GM12878 (cell line): ENCODE measurements at regions not wholly inside any gene's neighbourhood (a gene's known extent, or its start where the extent isn't known, plus 50 kb on each side); places are given as distances from the start of the nearest gene placed in this dataset.

Experiments used
- ATAC-seq: fragments of 200-7000 bp; cut with Tn5 transposase; 3 replicates; pipeline ENCODE4 v1.9.1; 2020; ENCODE audit warnings: mild to moderate bottlenecking, moderate library complexity
- BruUV-seq: library from RNA; stranded (reverse); fragments of 400-500 nt; replicated peaks from 2 replicates; lab custom pipeline; 2021; lab: Mats Ljungman, UMichigan
- CTCF ChIA-PET: fragments of 300-600 bp; sonication (Branson Sonifier 250); formaldehyde crosslinking; extraction: SDS; loops from one replicate; lab custom pipeline; 2021; ENCODE audit warnings: inconsistent platforms; lab: Yijun Ruan, JAX
- POLR2A ChIA-PET: fragments of 350-600 bp; formaldehyde crosslinking; extraction: SDS; loops from one replicate; lab custom pipeline; 2021; ENCODE audit warnings: inconsistent platforms; lab: Charles Lee
- RAD21 ChIA-PET: fragments of 300-600 bp; sonication (Branson Sonifier 250); formaldehyde crosslinking; loops from one replicate; lab custom pipeline; 2023; ENCODE audit warnings: antibody characterized with exemption; ENCODE audit not compliant: unreplicated experiment; lab: Charles Lee
- SMC1A ChIA-PET: fragments of 300-600 bp; sonication (Branson Sonifier 250); formaldehyde crosslinking; loops from one replicate; lab custom pipeline; 2023; ENCODE audit not compliant: unreplicated experiment, uncharacterized antibody; lab: Charles Lee
- DNase-seq: peaks from one replicate; pipeline ENCODE4 v3.0.0-alpha.2; 2011; ENCODE audit warnings: low read depth, low spot score
- FAIRE-seq: peaks from 3 replicates; lab custom pipeline; 2011; peaks lifted over from hg19 to GRCh38; lab: Jason Lieb, UNC
- H2AFZ ChIP-seq: 2 replicates; pipeline ENCODE4 v1.6.0; 2011; ENCODE audit warnings: low read depth, low read length, control low read depth; ENCODE audit not compliant: control insufficient read depth
- H3K27ac ChIP-seq: 2 replicates; pipeline ENCODE4 v1.5.1; 2011; ENCODE audit warnings: control low read depth; ENCODE audit not compliant: control insufficient read depth, insufficient read depth
- H3K27me3 ChIP-seq, 2 experiments: replicated peaks in 1 of 2; 2 replicates each; pipeline versions ENCODE4 v1.6.0 to v1.6.1; 2011; ENCODE audit warnings: low read length in 1 of 2; ENCODE audit not compliant: control insufficient read depth in 2 of 2, insufficient read depth in 2 of 2
- H3K36me3 ChIP-seq, 2 experiments: 2 replicates each; pipeline ENCODE4 v1.5.1; 2011; ENCODE audit warnings: low read length in 1 of 2; ENCODE audit not compliant: control insufficient read depth in 2 of 2, insufficient read depth in 2 of 2
- H3K4me1 ChIP-seq: 2 replicates; pipeline ENCODE4 v1.6.1; 2011; ENCODE audit warnings: mild to moderate bottlenecking, low read length, moderate library complexity, mixed read lengths; ENCODE audit not compliant: control insufficient read depth, insufficient read depth
- H3K4me2 ChIP-seq: 2 replicates; pipeline ENCODE4 v1.6.0; 2011; ENCODE audit warnings: control low read depth; ENCODE audit not compliant: control insufficient read depth, insufficient read depth
- H3K4me3 ChIP-seq: fragments of 200-600 bp; sonication (generic); 2 replicates; pipeline ENCODE4 v1.5.1; 2016
- H3K79me2 ChIP-seq: 2 replicates; pipeline ENCODE4 v1.6.0; 2011; ENCODE audit warnings: low read length; ENCODE audit not compliant: control insufficient read depth, insufficient read depth
- H3K9ac ChIP-seq: 2 replicates; pipeline ENCODE4 v1.8.0; 2011; ENCODE audit warnings: low read length, control low read depth, mixed read lengths; ENCODE audit not compliant: control insufficient read depth, insufficient read depth
- H3K9me3 ChIP-seq: replicated peaks from 3 replicates; pipeline ENCODE4 v1.5.1; 2011; ENCODE audit warnings: mild to moderate bottlenecking, low read length; ENCODE audit not compliant: control insufficient read depth, insufficient read depth
- H4K20me1 ChIP-seq: 2 replicates; pipeline ENCODE4 v1.6.0; 2011; ENCODE audit not compliant: control insufficient read depth, insufficient read depth
- CREB1 ChIP-seq: IDR thresholded peaks from 2 replicates; pipeline ENCODE4 v1.6.1; 2012; ENCODE audit warnings: low read depth, mild to moderate bottlenecking, inconsistent platforms
- CTCF ChIP-seq, 3 experiments: IDR thresholded peaks in 2 of 3; conservative IDR thresholded peaks in 1 of 3; 2 replicates each; pipeline ENCODE4 v1.5.1; 2011; ENCODE audit warnings: low read depth in 3 of 3, low read length in 3 of 3, mild to moderate bottlenecking in 3 of 3, control low read depth in 2 of 3, moderate library complexity in 2 of 3, inconsistent platforms in 1 of 3, mixed read lengths in 1 of 3; ENCODE audit not compliant: control insufficient read depth in 2 of 3, insufficient read depth in 1 of 3; ENCODE audit errors: extremely low read depth in 1 of 3
- NFYA ChIP-seq: IDR thresholded peaks from 2 replicates; pipeline ENCODE4 v1.6.1; 2011; ENCODE audit warnings: low read depth, mild to moderate bottlenecking, low read length, improper control_type of control experiment, borderline replicate concordance
- RAD21 ChIP-seq: IDR thresholded peaks from 2 replicates; pipeline ENCODE4 v1.6.1; 2011; ENCODE audit warnings: mild to moderate bottlenecking, low read depth, low read length, moderate library complexity; ENCODE audit not compliant: insufficient read depth
- SMC3 ChIP-seq: IDR thresholded peaks from 2 replicates; pipeline ENCODE4 v1.6.1; 2011; ENCODE audit warnings: low read length, improper control_type of control experiment, borderline replicate concordance
- ZNF687 ChIP-seq: fragments of 450-650 bp; IDR thresholded peaks from 2 replicates; pipeline ENCODE4 v1.6.1; 2017; ENCODE audit warnings: mild to moderate bottlenecking, moderate library complexity
- WGBS: methylation state at CpG from one replicate; pipeline ENCODE4 v1.1.6; 2016; ENCODE audit warnings: low lambda C conversion rate; ENCODE audit not compliant: insufficient replicate concordance, insufficient coverage; ENCODE audit errors: missing lambda C conversion rate; 5-methylcytosine and 5-hydroxymethylcytosine counted together
- in situ Hi-C: fragments of 300-500 bp; cut with MboI; formaldehyde crosslinking; loops from 9 replicates; pipeline ENCODE4 v1.14.3; 2018; ENCODE audit warnings: mixed read lengths
- intact Hi-C: fragments of 100-400 bp; cut with micrococcal nuclease; formaldehyde crosslinking; loops from one replicate; pipeline ENCODE4 v1.14.2; 2022; ENCODE audit not compliant: unreplicated experiment

DNA sequence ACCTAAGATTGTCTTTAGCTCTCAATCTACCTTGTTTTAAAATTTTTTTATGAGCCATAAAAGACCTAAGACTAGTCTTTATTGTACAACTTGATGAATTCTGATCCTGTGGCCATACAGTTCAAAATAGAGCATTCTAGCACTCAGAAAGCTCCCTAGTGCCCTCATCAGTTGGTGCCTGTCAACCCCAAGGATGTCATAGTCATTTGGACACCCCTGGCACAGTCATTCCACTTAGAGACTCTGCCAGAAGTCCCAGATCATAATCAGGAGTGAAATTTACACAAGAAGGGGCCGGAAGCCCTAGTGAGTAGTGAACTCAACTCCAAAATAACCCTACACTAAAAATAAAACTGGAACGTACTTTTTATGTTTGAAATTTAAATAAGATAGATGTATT lies 80.0 kb upstream of the INSIG1 start:
- no peak overlapping the region for H2AFZ ChIP-seq
- H3K4me3 ChIP-seq: no peak overlapping the region
- ChIA-PET RAD21 (interaction anchor here (1.7 kb wide), 1 partner anchor 127 kb away, joined by 8 read pairs; no protein-coding TSS in a partner anchor), SMC1A (interaction anchor here (1.1 to 2.4 kb wide), 2 partner anchors 12 to 104 kb away, joined by 3 to 8 read pairs; no protein-coding TSS in a partner anchor), CTCF (interaction anchor here (0.7 to 3.2 kb wide), 4 partner anchors 28 to 290 kb away, joined by 3 to 10 read pairs (median 5); no protein-coding TSS in a partner anchor), POLR2A (interaction anchor here (1.3 kb wide), 1 partner anchor 12 kb away, joined by 5 read pairs; no protein-coding TSS in a partner anchor)
- WGBS: 21% methylated on average over 2 of the region's 2 CpGs
- H3K79me2 ChIP-seq: no peaks in the 10 kb centered on the region
- ATAC-seq: peak; percentile 63
- no peak for FAIRE-seq
- no peak overlapping the region for H3K4me2 ChIP-seq
- no peaks in the 10 kb centered on the region for H3K36me3 ChIP-seq
- in situ Hi-C loops: no loop called here
- intact Hi-C loops: loop anchor here (1.0 kb wide), 1 partner anchor 27 kb away; no protein-coding TSS in a partner anchor
- no peaks in the 10 kb centered on the region for H3K27me3 ChIP-seq
- no peaks in the 10 kb centered on the region for H4K20me1 ChIP-seq
- peak in 1 of 3 experiments; percentile 24; a peak in 1 of 6 replicates for TF ChIP-seq CTCF (IDR thresholded peaks at IDR 0.05 in 2 of 3, conservative IDR thresholded peaks at IDR 0.05 in 1 of 3; ENCODE audit: control insufficient read depth in 2 of 3, extremely low read depth in 1 of 3, insufficient read depth in 1 of 3, low read depth in 3 of 3, low read length in 3 of 3)
- peak; percentile 23; the same call in 1 of the 2 replicates for TF ChIP-seq RAD21
- TF ChIP-seq ZNF687: no peak
- TF ChIP-seq CREB1: no peak
- TF ChIP-seq SMC3: peak; percentile 24; the same call in 1 of the 2 replicates
- no peak for TF ChIP-seq NFYA
- no TSS peak for BruUV-seq
- no peaks in the 10 kb centered on the region for H3K9me3 ChIP-seq
- H3K9ac ChIP-seq: no peak overlapping the region
- H3K4me1 ChIP-seq: no peaks in the 10 kb centered on the region; the same call in 1 of the 2 replicates
- H3K27ac ChIP-seq: no peak overlapping the region
- DNase-seq: no peak
